HG03025 (cell line): ENCODE measurements at regions not wholly inside any gene's neighbourhood (a gene's known extent, or its start where the extent isn't known, plus 50 kb on each side); places are given as distances from the start of the nearest gene placed in this dataset.
"Not testable (repeated sequence)": the region's sequence is repeated elsewhere in the genome, so short reads cannot be mapped to it uniquely, and the experiment has no call there.

Experiments used
- ATAC-seq: cut with Tn5 transposase; IDR thresholded peaks from one replicate; pipeline ENCODE4 v1.9.1; 2021; ENCODE audit warnings: mild to moderate bottlenecking, moderate library complexity; ENCODE audit not compliant: unreplicated experiment, low FRiP score

DNA sequence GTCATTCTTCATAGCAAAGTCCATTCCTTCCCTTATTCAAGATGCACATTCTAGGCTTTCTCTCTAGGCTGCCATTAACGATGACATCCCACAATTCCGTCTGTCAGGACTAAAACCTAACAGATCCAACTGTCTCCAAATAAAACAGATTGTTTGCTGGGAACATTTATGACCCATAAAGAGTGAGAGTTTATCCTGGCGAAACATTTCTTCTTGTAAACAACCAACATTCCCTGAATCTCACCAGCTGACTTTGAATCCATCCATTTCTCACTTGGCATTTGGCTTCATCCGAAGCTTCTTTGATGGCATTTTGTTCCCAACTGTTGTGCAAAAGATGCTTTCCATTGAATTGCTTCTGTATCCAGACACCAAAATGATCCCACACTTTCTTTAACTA lies 93.1 kb downstream of the OLIG3 start:
- ATAC-seq = no peak

GRCh38 chr6:137399881-137400443 lies 94.2 kb downstream of the OLIG3 start:
- ATAC-seq = no peak

- ATAC-seq = no peak
These were observed 98.9 kb downstream of the OLIG3 start for GRCh38 chr6:137395316-137395715.

GRCh38 chr6:137391061-137391814 lies 103.0 kb downstream of the OLIG3 start:
- no peak for ATAC-seq

DNA sequence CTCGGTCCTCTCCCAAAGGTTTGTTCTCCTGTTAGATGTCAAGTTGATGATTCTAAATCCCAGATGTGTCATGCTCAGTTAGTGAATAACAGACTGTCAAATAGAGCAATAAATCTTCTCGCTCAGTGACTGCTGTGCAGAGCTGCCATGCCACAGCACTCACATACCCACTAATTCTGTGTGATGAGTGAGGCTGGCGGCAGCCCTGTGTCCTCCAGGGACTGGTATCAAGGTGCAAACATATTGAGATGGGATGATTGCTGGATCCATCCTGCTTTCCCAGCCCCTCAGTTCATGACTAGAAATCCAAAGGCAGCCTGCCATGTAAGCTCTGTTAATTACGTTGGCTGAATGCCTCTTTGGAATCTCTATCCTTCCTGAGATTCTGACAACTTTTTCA lies 103.9 kb downstream of the OLIG3 start:
- ATAC-seq = no peak

DNA sequence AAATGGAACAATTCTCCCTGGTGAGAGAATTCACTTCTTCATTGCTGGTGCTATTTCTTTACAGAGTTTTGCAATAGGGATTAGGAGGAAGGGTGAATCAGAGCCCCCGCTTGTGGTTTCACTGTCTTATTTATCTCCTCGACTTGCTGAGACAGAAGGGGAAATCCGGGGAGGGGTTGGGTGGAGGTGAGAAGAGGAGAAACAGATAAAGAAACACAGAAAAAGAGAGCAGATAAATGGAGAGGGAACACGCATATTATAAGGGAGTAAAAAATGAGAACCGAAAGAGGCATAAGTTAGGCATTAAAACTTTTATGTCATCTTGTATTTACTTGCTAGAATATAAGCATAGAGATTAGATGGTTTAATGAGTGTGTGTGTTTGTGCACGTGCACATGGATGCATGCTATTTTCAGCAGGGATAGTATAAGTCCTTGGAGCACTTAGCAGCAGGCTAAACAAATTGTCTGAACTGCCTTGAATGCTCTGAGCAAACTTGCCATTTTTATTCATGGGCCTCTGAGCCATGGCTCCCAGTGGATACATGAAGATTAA lies 105.0 kb downstream of the OLIG3 start:
- ATAC-seq = no peak

DNA sequence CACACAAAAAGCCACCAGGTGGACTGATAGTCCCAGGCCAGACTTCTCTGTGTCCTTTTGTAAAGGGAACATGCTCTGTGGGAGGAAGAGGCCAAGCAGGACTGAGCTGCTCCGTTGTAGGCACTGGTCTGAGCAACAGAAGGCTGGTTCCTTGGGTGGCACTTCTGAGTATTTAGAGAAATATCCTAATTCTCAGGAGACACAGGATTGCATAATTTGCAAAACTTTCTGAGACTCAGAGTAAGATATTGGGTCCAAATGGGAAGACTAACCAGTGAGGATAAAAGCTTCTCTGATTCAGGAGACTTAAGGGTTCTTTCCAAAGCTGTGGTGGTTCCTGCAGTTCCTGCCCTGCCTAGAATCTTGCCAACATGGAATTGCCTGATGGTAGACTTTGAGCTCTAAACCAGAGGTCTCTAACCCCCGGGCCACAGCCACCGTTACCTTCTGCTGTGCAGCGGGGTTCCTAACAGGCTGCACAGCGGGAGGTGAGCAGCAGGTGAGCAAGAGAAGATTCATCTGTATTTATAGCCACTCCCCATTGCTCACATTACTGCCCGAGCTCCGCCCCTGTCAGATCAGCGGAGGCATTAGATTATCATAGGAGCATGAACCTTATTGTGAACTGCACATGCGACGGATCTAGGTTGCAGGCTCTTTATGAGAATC lies 107.0 kb downstream of the OLIG3 start:
- no peak for ATAC-seq

- ATAC-seq = not testable (repeated sequence)
These were observed 110.9 kb downstream of the OLIG3 start for GRCh38 chr6:137383287-137383686.

GRCh38 chr6:137378090-137378369 lies 116.2 kb downstream of the OLIG3 start:
- no peak for ATAC-seq

DNA sequence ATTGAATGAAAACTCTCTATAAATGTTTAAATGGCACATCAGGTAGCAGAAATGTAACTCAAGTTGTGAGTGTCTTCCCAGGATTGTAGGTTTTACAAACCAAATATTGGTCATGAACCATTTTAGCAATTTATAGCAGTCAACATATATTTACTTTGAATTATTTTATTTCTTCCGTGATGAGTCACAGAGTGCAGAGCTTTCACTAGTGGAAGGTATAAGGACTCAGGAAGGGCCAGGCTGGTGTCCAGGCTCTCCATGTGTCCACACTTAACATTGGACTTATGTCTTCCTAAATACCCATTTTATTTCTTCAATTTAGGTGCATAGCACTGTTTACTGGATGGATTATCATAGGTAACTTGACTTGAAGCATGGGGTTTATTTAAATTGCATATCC lies 120.9 kb downstream of the OLIG3 start:
- ATAC-seq = no peak

- no peak for ATAC-seq
These were observed 121.7 kb downstream of the OLIG3 start for GRCh38 chr6:137372532-137372931.

- no peak for ATAC-seq
These were observed 122.6 kb downstream of the OLIG3 start for GRCh38 chr6:137371634-137372016.

- peak; percentile 97 for ATAC-seq
These were observed 123.1 kb downstream of the OLIG3 start for GRCh38 chr6:137370871-137371633.

- ATAC-seq = no peak
These were observed 125.1 kb downstream of the OLIG3 start for GRCh38 chr6:137369136-137369535.

DNA sequence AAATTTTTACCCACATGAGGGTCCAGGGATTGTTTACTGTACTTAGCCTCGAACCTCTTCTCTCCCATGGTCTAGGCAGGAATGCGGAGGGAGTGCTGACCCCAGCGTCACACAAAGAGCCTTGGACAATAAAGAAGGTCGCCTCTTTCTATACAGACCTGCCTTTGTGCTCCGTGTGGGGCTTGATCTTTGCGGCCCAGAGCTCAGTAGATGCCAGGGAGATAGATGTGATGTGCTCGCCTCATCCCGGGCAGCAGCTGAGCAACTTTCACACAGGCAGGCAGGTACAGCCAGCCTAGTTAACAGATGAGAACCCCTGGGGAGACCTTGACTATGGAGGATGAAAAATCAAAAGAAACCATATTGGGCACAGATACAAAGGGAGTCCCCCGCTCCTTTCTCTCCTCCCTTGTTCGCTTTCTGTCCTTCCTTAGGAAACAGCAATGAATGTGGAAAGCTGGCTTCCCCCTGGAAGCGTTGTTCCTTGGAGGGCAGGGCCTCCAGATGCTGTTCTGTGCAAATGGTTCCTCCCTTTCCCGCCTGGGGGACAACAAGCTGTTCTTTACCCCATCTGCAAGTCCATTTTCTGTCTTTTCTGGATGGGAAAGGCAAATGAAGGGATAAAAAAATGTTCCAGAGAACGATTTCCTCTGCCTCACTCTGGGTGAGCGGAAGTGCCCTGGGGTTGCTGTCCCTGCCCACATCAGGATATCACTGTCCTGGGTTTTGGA lies 128.3 kb downstream of the OLIG3 start:
- no peak for ATAC-seq

GRCh38 chr6:137363805-137364138 lies 130.4 kb downstream of the OLIG3 start:
- ATAC-seq = no peak

DNA sequence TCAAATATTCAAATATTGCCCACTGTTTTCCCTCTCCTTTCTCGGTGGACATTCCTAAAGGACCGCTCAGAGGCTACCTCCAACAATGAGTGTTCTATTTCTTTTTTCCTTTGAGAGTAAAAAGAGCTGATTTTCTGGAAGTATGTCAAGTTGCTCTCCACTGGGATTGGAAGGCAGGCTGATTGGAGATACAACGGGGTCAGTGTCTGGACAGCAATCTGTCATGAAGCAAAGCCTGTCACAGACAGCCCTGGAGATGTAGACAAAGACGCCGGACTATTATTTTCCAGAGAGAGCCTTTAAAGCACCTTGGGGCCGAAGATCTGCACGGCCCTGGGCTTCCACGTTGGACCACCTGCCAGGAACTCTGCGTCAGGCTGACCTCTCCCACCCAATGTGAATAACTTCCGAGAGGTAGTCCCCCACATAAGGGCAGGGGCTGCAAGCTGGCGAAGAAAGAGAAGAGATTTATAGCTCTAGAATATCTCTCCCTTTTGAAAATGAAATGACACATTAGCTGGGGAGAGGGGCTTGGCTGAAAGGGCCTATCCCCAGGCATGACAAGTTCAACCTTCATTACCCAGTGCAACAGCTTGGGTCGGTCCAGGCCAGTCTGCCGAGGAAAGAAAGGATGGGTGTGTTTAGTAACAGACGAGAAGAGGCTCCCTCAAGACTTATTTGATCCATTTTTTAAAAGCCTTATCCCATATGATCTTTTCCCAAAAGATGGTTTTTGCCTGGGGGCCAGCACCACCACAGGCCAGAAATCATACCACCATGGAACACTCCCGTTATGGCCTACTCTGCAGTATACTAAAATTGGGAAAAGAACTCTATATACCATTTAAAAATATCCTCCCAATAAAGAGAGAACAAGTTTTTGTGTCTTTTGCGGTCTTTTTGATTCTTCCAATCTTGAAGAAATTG lies 131.1 kb downstream of the OLIG3 start:
- ATAC-seq = no peak

DNA sequence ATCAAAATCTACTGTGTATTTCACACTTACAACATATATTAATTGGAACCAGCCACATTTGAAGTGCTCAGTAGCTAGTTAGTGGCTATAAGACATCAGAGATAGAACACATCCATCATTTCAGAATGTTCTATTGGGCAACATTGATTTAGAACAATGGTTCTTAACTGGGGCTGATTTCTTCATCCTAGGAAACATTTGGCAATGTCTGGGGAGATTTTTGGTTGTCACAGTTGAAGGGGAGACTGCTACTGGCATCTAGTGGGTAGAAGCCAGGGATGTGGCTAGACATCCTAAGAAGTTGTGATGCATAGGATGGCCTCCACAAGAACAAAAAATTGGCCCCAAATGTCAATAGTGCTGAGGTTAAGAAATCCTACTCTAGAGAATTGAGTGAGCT lies 132.5 kb downstream of the OLIG3 start:
- ATAC-seq = no peak

GRCh38 chr6:137358273-137358672 lies 135.9 kb downstream of the OLIG3 start:
- ATAC-seq = no peak

DNA sequence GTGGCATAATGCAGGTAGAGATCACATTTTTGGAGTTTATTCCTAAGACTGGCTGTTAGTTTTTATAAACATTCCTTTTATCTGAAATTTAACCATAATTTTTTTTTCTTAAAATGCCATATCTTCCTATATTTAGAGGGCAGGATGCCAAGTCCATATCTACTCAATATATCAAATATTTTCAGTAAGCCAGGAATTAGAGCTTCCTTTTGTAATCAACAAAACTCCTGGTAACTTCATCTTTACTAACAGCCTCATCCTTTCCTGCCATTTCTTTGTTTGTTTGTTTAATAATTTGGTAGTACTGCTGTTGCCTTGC lies 136.3 kb downstream of the OLIG3 start:
- ATAC-seq = no peak
